HG03095 (cell line): ENCODE measurements at regions not wholly inside any gene's neighbourhood (a gene's known extent, or its start where the extent isn't known, plus 50 kb on each side); places are given as distances from the start of the nearest gene placed in this dataset.

ENCODE experiments used
- ATAC-seq: cut with Tn5 transposase; IDR thresholded peaks from one replicate; pipeline ENCODE4 v1.9.1; 2021; ENCODE audit warnings: moderate library complexity; ENCODE audit not compliant: unreplicated experiment

- ATAC-seq: no peak
These were observed 243.7 kb upstream of the LRIG1 start for GRCh38 chr3:66744521-66744920.

GRCh38 chr3:66744986-66745385 lies 244.2 kb upstream of the LRIG1 start:
- no peak for ATAC-seq

- no peak for ATAC-seq
These were observed 246.4 kb upstream of the LRIG1 start for GRCh38 chr3:66747261-66747660.

GRCh38 chr3:66747696-66748095 lies 246.9 kb upstream of the LRIG1 start:
- ATAC-seq: no peak

- ATAC-seq: no peak
These were observed 247.5 kb upstream of the LRIG1 start for GRCh38 chr3:66748175-66748876.

- no peak for ATAC-seq
These were observed 246.3 kb upstream of the KBTBD8 start for GRCh38 chr3:66751842-66752241.

- ATAC-seq: no peak
These were observed 244.4 kb upstream of the KBTBD8 start for GRCh38 chr3:66753670-66754069.

GRCh38 chr3:66754613-66755012 lies 243.5 kb upstream of the KBTBD8 start:
- ATAC-seq: no peak

GRCh38 chr3:66755924-66756323 lies 242.2 kb upstream of the KBTBD8 start:
- no peak for ATAC-seq

- no peak for ATAC-seq
These were observed 241.6 kb upstream of the KBTBD8 start for GRCh38 chr3:66756468-66757036.

GRCh38 chr3:66761093-66761780 lies 236.9 kb upstream of the KBTBD8 start:
- ATAC-seq: no peak

GRCh38 chr3:66762916-66763693 lies 235.0 kb upstream of the KBTBD8 start:
- no peak for ATAC-seq

GRCh38 chr3:66778107-66778506 lies 220.0 kb upstream of the KBTBD8 start:
- ATAC-seq: no peak

- no peak for ATAC-seq
These were observed 219.3 kb upstream of the KBTBD8 start for GRCh38 chr3:66778777-66779176.

GRCh38 chr3:66785191-66785909 lies 212.8 kb upstream of the KBTBD8 start:
- no peak for ATAC-seq

- ATAC-seq: no peak
These were observed 208.4 kb upstream of the KBTBD8 start for GRCh38 chr3:66789580-66790237.

- no peak for ATAC-seq
These were observed 206.0 kb upstream of the KBTBD8 start for GRCh38 chr3:66792086-66792485.

- no peak for ATAC-seq
These were observed 202.7 kb upstream of the KBTBD8 start for GRCh38 chr3:66795365-66795764.

GRCh38 chr3:66796343-66796742 lies 201.8 kb upstream of the KBTBD8 start:
- ATAC-seq: no peak

- ATAC-seq: no peak
These were observed 200.1 kb upstream of the KBTBD8 start for GRCh38 chr3:66797889-66798560.
